ENCODE measurements at regions not wholly inside any gene's neighbourhood (a gene's known extent, or its start where the extent isn't known, plus 50 kb on each side); places are given as distances from the start of the nearest gene placed in this dataset.

DNA sequence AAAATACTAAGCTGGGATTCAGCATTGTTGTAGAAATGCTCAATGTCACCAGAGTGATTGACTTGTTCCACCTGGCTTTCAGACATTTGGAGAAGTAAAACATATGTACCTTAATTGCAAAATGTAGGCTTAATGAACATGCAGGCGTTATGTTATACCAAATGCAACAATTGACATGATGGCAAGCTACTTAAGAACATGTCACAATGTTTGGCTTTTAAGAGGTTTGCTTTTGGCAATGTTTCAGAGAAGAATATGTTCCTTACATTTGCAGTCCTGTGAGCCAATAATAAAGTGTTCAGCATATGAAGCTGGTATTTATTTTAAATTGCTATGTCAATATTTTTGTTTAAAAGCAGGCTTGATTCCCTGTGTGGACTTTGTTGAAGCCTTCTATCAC lies 111.7 kb upstream of the NUDT12 start:
- WGBS, 2 experiments (ENCODE audit: extremely low coverage in 2 of 2, insufficient read length in 1 of 2) = 57% methylated on average over 1 of the region's 1 CpG; no CpG with 5 or more reads in 1 of the 2 experiments
- dilution Hi-C loops (cut with HindIII; ENCODE audit: low sequenced_read_pairs, unreplicated experiment) = no loop called here
- BruUV-seq (replicated peaks) = no TSS peak

More for the DNA sequence above, 111.7 kb upstream of the NUDT12 start:
- H3K9me1 ChIP-seq (ENCODE audit: insufficient read depth, low read length) = no peaks in the 10 kb centered on the region
- no peak overlapping the region for H4K91ac ChIP-seq (ENCODE audit: insufficient read depth, low read depth, low read length)
- DNase-seq (no peak), ATAC-seq (ENCODE audit: low read depth) (no peak)
- H3K27ac ChIP-seq (ENCODE audit: insufficient read depth, low read length) = no peak overlapping the region
- no peak overlapping the region for H2AFZ ChIP-seq (replicated peaks; ENCODE audit: low read length, poor library complexity)
- no peaks in the 10 kb centered on the region for H3K36me3 ChIP-seq (ENCODE audit: control insufficient read depth, insufficient read depth, low read length)
- intact Hi-C loops (cut with micrococcal nuclease) = no loop called here
- no peak overlapping the region for H2BK5ac ChIP-seq (ENCODE audit: low read depth, low read length, poor library complexity, severe bottlenecking)
- no peak overlapping the region for H2BK15ac ChIP-seq (ENCODE audit: low read depth, low read length)
- H4K20me1 ChIP-seq (ENCODE audit: insufficient read depth, low read length) = no peaks in the 10 kb centered on the region
- H3K56ac ChIP-seq (ENCODE audit: extremely low read depth, insufficient read depth, low read length) = no peak overlapping the region
- H3K14ac ChIP-seq (replicated peaks; ENCODE audit: low read depth, low read length) = no peak overlapping the region
- no peak overlapping the region for H3K9ac ChIP-seq (ENCODE audit: low read depth, low read length)
- H3K9me3 ChIP-seq (ENCODE audit: control insufficient read depth, insufficient read depth, low read length) = no peaks in the 10 kb centered on the region
- no peak overlapping the region for H3K4me3 ChIP-seq (ENCODE audit: insufficient read depth, low read depth, low read length)
- H3K4me1 ChIP-seq (ENCODE audit: control insufficient read depth, insufficient read depth, low read length) = no peaks in the 10 kb centered on the region
- no peak overlapping the region for H2AK5ac ChIP-seq (ENCODE audit: low read depth, low read length)
- no peak overlapping the region for H3K4me2 ChIP-seq (ENCODE audit: low read depth, low read length)
- no peak overlapping the region for H2AK9ac ChIP-seq (replicated peaks; ENCODE audit: low read depth, low read length, poor library complexity)
- no peaks in the 10 kb centered on the region for H3K27me3 ChIP-seq (ENCODE audit: control insufficient read depth, insufficient read depth, low read length)
- in situ Hi-C loops (cut with MboI; ENCODE audit: low sequenced_read_pairs) = no loop called here
- H3K23ac ChIP-seq (ENCODE audit: low read depth, low read length) = no peak overlapping the region
- ChIA-PET POLR2A (ENCODE audit: unreplicated experiment) (no interaction called here), CTCF (no interaction called here)
- no peak overlapping the region for H4K5ac ChIP-seq (ENCODE audit: low read depth, low read length)
- H3K18ac ChIP-seq (ENCODE audit: low read depth, low read length) = no peak overlapping the region
- no peak overlapping the region for H4K8ac ChIP-seq (ENCODE audit: low read depth in 2 of 2, low read length in 2 of 2)
- no peak overlapping the region for H3K4ac ChIP-seq (ENCODE audit: low read depth, low read length)
- no peak overlapping the region for H2BK20ac ChIP-seq (ENCODE audit: low read depth, low read length)
- no peak overlapping the region for H2BK120ac ChIP-seq (ENCODE audit: low read depth, low read length)
- no peaks in the 10 kb centered on the region for H3K79me1 ChIP-seq (ENCODE audit: low read depth in 1 of 2, low read length in 2 of 2)
- TF ChIP-seq FOS (IDR thresholded peaks at IDR 0.05; ENCODE audit: low read depth, low read length) (no peak), RCOR1 (IDR thresholded peaks at IDR 0.05; ENCODE audit: insufficient replicate concordance, low read length) (no peak), CEBPB (IDR thresholded peaks at IDR 0.05; ENCODE audit: low read depth, low read length) (no peak), MAFK (IDR thresholded peaks at IDR 0.05; ENCODE audit: low read depth, low read length) (no peak), SMC3 (IDR thresholded peaks at IDR 0.05; ENCODE audit: low read depth, low read length) (no peak), POLR2A (IDR thresholded peaks at IDR 0.05; ENCODE audit: low read depth, low read length) (no peak), RAD21 (IDR thresholded peaks at IDR 0.05; ENCODE audit: low read length) (no peak), CHD1 (IDR thresholded peaks at IDR 0.05; ENCODE audit: low read depth, low read length) (no peak), RFX5 (IDR thresholded peaks at IDR 0.05; ENCODE audit: low read depth, low read length) (no peak), MXI1 (IDR thresholded peaks at IDR 0.05; ENCODE audit: borderline replicate concordance, low read depth, low read length) (no peak), BHLHE40 (IDR thresholded peaks at IDR 0.05; ENCODE audit: low read depth, low read length) (no peak), MAZ (IDR thresholded peaks at IDR 0.05; ENCODE audit: borderline replicate concordance, low read depth, low read length) (no peak), NFE2L2 (IDR thresholded peaks at IDR 0.05; ENCODE audit: low read depth, low read length) (no peak)
- TF ChIP-seq, protein P1, sequence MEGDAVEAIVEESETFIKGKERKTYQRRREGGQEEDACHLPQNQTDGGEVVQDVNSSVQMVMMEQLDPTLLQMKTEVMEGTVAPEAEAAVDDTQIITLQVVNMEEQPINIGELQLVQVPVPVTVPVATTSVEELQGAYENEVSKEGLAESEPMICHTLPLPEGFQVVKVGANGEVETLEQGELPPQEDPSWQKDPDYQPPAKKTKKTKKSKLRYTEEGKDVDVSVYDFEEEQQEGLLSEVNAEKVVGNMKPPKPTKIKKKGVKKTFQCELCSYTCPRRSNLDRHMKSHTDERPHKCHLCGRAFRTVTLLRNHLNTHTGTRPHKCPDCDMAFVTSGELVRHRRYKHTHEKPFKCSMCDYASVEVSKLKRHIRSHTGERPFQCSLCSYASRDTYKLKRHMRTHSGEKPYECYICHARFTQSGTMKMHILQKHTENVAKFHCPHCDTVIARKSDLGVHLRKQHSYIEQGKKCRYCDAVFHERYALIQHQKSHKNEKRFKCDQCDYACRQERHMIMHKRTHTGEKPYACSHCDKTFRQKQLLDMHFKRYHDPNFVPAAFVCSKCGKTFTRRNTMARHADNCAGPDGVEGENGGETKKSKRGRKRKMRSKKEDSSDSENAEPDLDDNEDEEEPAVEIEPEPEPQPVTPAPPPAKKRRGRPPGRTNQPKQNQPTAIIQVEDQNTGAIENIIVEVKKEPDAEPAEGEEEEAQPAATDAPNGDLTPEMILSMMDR (conservative IDR thresholded peaks at IDR 0.05; ENCODE audit: low read depth, low read length) = no peak
- TF ChIP-seq, protein P2, sequence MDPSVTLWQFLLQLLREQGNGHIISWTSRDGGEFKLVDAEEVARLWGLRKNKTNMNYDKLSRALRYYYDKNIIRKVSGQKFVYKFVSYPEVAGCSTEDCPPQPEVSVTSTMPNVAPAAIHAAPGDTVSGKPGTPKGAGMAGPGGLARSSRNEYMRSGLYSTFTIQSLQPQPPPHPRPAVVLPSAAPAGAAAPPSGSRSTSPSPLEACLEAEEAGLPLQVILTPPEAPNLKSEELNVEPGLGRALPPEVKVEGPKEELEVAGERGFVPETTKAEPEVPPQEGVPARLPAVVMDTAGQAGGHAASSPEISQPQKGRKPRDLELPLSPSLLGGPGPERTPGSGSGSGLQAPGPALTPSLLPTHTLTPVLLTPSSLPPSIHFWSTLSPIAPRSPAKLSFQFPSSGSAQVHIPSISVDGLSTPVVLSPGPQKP (IDR thresholded peaks at IDR 0.05; ENCODE audit: borderline replicate concordance, low read depth, low read length) = no peak

Data from IMR-90 (cell line).